Astrocyte (in vitro differentiated cells and primary cell): ENCODE measurements at regions not wholly inside any gene's neighbourhood (a gene's known extent, or its start where the extent isn't known, plus 50 kb on each side); places are given as distances from the start of the nearest gene placed in this dataset.

Source experiments
- DNase-seq: peaks from one replicate; pipeline ENCODE4 v3.0.0-alpha.2; 2010; ENCODE audit warnings: low read depth
- FAIRE-seq: peaks from 2 replicates; lab custom pipeline; 2011; peaks lifted over from hg19 to GRCh38; lab: Jason Lieb, UNC
- H2AFZ ChIP-seq: 2 replicates; pipeline ENCODE4 v1.6.0; 2012; ENCODE audit warnings: low read depth, low read length, inconsistent platforms
- H3K27ac ChIP-seq: 2 replicates; pipeline ENCODE4 v1.5.1; 2011; ENCODE audit warnings: low read depth, low read length, inconsistent platforms
- H3K27me3 ChIP-seq: 2 replicates; pipeline ENCODE4 v1.6.0; 2011; ENCODE audit warnings: low read length, inconsistent platforms; ENCODE audit not compliant: insufficient read depth
- H3K36me3 ChIP-seq: 2 replicates; pipeline ENCODE4 v1.5.1; 2011; ENCODE audit warnings: low read length, inconsistent platforms; ENCODE audit not compliant: insufficient read depth
- H3K4me1 ChIP-seq: 2 replicates; pipeline ENCODE4 v1.5.1; 2011; ENCODE audit warnings: low read length, inconsistent platforms; ENCODE audit not compliant: insufficient read depth
- H3K4me2 ChIP-seq: 2 replicates; pipeline ENCODE4 v1.6.0; 2012; ENCODE audit warnings: low read length, inconsistent platforms
- H3K4me3 ChIP-seq: 2 replicates; pipeline ENCODE4 v1.5.1; 2011; ENCODE audit warnings: low read depth, mild to moderate bottlenecking, low read length, inconsistent platforms; ENCODE audit not compliant: insufficient read depth
- H3K79me2 ChIP-seq: 2 replicates; pipeline ENCODE4 v1.6.0; 2012; ENCODE audit warnings: mild to moderate bottlenecking, low read length, inconsistent platforms; ENCODE audit not compliant: insufficient read depth
- H3K9ac ChIP-seq: 2 replicates; pipeline ENCODE4 v1.6.0; 2012; ENCODE audit warnings: mild to moderate bottlenecking, low read length, inconsistent platforms
- H3K9me3 ChIP-seq: 2 replicates; pipeline ENCODE4 v1.5.1; 2012; ENCODE audit warnings: low read depth, mild to moderate bottlenecking, low read length, inconsistent platforms; ENCODE audit not compliant: insufficient read depth
- H4K20me1 ChIP-seq: 2 replicates; pipeline ENCODE4 v1.6.0; 2012; ENCODE audit warnings: low read length, inconsistent platforms; ENCODE audit not compliant: insufficient read depth
- H3K27ac Mint-ChIP-seq: one replicate; pipeline ENCODE4 v1.8.0; 2021; ENCODE audit warnings: mild to moderate bottlenecking, mixed read lengths; ENCODE audit not compliant: unreplicated experiment
- H3K27me3 Mint-ChIP-seq: one replicate; pipeline ENCODE4 v1.8.0; 2021; ENCODE audit warnings: low read depth, mixed read lengths; ENCODE audit not compliant: unreplicated experiment
- H3K36me3 Mint-ChIP-seq: one replicate; pipeline ENCODE4 v1.8.0; 2021; ENCODE audit warnings: low read depth, mixed read lengths; ENCODE audit not compliant: unreplicated experiment
- H3K4me1 Mint-ChIP-seq: one replicate; pipeline ENCODE4 v1.8.0; 2021; ENCODE audit warnings: low read depth, mixed read lengths; ENCODE audit not compliant: unreplicated experiment
- H3K4me3 Mint-ChIP-seq: one replicate; pipeline ENCODE4 v1.8.0; 2021; ENCODE audit warnings: mild to moderate bottlenecking, moderate library complexity, mixed read lengths; ENCODE audit not compliant: unreplicated experiment
- H3K9me3 Mint-ChIP-seq: one replicate; pipeline ENCODE4 v1.8.0; 2021; ENCODE audit warnings: mild to moderate bottlenecking, mixed read lengths; ENCODE audit not compliant: unreplicated experiment
- EZH2 ChIP-seq: IDR thresholded peaks from 2 replicates; pipeline ENCODE4 v1.6.1; 2012; ENCODE audit warnings: mild to moderate bottlenecking, low read length, inconsistent platforms; ENCODE audit not compliant: insufficient read depth
- TF ChIP-seq, protein P1 (sequence below): IDR thresholded peaks from 2 replicates; pipeline ENCODE4 v1.5.1; 2011; ENCODE audit warnings: low read depth, mild to moderate bottlenecking, inconsistent platforms, low read length, moderate library complexity; ENCODE audit not compliant: insufficient read depth

DNA sequence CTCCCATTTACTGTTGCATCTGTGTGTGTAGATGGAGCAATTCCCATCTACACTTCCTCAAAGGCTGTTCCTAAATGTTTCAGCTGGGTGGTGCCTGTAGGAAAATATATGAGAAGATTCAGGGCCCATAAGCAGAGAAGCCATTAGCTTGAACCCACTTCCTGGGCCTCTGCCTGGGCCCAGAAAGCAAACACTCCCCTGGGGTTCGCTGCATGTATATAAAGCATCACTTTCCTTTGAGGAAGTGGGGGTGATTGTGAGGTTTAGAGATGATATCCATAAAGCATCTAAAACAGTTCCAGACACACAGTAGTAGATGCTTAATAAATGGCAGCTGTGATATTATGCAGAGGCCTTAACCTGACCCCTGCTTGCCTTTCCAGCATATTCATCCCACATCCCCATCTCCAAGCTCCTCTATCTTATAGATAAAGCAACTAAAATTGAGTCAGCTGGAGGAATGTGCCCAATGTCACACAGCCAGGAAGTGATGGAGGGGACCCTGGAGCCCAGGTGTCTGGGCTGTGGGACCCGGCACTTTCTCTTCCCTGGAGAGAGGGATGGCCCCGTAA is 280.0 kb upstream of the CRY1 start:
- H3K4me2 ChIP-seq: no peak overlapping the region
- no peaks in the 10 kb centered on the region for H3K9me3 ChIP-seq
- H3K36me3 ChIP-seq: no peaks in the 10 kb centered on the region
- H2AFZ ChIP-seq: no peak overlapping the region
- Mint-ChIP-seq H3K27ac (peak overlapping the region; percentile 73), H3K9me3 (peaks cover 2% of the 10 kb centered on the region), H3K27me3 (peaks cover 8% of the 10 kb centered on the region), H3K4me3 (no peak overlapping the region), H3K4me1 (no peaks in the 10 kb centered on the region), H3K36me3 (no peaks in the 10 kb centered on the region)
- no peak overlapping the region for H3K27ac ChIP-seq
- no peak for FAIRE-seq
- H3K4me3 ChIP-seq: no peak overlapping the region
- no peaks in the 10 kb centered on the region for H3K79me2 ChIP-seq
- no peak for DNase-seq
- TF ChIP-seq EZH2: no peak
- TF ChIP-seq, protein P1, sequence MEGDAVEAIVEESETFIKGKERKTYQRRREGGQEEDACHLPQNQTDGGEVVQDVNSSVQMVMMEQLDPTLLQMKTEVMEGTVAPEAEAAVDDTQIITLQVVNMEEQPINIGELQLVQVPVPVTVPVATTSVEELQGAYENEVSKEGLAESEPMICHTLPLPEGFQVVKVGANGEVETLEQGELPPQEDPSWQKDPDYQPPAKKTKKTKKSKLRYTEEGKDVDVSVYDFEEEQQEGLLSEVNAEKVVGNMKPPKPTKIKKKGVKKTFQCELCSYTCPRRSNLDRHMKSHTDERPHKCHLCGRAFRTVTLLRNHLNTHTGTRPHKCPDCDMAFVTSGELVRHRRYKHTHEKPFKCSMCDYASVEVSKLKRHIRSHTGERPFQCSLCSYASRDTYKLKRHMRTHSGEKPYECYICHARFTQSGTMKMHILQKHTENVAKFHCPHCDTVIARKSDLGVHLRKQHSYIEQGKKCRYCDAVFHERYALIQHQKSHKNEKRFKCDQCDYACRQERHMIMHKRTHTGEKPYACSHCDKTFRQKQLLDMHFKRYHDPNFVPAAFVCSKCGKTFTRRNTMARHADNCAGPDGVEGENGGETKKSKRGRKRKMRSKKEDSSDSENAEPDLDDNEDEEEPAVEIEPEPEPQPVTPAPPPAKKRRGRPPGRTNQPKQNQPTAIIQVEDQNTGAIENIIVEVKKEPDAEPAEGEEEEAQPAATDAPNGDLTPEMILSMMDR: no peak
- H3K4me1 ChIP-seq: peaks cover 11% of the 10 kb centered on the region
- no peaks in the 10 kb centered on the region for H3K27me3 ChIP-seq
- H3K9ac ChIP-seq: no peak overlapping the region
- H4K20me1 ChIP-seq: peaks cover 3% of the 10 kb centered on the region

DNA sequence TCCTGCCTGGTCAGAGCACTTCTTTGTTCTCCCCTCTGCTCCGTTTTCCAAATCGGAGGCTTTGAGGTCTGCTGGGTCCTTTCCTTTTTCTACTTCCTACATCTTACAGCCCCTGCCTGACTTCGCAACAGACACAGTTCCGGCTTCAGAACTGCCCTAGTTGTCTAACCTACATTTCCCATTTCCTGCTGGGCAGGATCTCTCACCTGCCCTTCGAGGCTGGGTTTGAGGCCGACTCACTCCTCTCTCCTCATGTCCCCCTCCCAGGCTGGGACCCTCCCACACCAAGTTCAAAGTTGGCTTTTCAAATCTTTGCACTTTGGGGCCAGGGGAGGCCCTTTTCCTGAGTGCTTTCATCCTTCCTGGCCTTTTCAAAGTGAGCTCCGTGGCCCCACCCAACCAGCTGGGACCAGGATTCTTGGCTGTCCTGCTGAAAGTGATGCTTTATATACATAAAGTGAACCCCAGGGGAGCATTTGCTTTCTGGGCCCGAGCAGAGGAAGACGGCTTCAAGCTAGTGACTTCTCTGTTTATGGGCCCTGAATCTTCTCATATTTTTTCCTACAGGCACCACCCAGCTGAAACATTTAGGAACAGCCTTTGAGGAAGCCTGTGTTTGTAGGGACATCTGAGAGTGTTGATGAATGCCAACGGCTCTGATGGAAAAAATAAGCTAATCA is 281.0 kb upstream of the CRY1 start:
- H3K9me3 Mint-ChIP-seq: peaks cover 2% of the 10 kb centered on the region
- H3K79me2 ChIP-seq: no peaks in the 10 kb centered on the region
- no peaks in the 10 kb centered on the region for H3K36me3 Mint-ChIP-seq
- no peak for TF ChIP-seq EZH2
- TF ChIP-seq, protein P1: no peak
- H3K27ac ChIP-seq: no peak overlapping the region
- no peak overlapping the region for H3K4me3 ChIP-seq
- H3K4me1 ChIP-seq: peaks cover 11% of the 10 kb centered on the region
- peaks cover 5% of the 10 kb centered on the region for H3K27me3 Mint-ChIP-seq
- H3K4me1 Mint-ChIP-seq: peaks cover under 1% of the 10 kb centered on the region
- no peaks in the 10 kb centered on the region for H3K27me3 ChIP-seq
- H3K9ac ChIP-seq: no peak overlapping the region
- H3K36me3 ChIP-seq: no peaks in the 10 kb centered on the region
- DNase-seq (no peak), FAIRE-seq (no peak)
- no peak overlapping the region for H3K4me2 ChIP-seq
- no peak overlapping the region for H3K4me3 Mint-ChIP-seq
- H4K20me1 ChIP-seq: peaks cover 3% of the 10 kb centered on the region
- no peaks in the 10 kb centered on the region for H3K9me3 ChIP-seq
- no peak overlapping the region for H2AFZ ChIP-seq
- no peak overlapping the region for H3K27ac Mint-ChIP-seq

GRCh38 chr12:107375231-107375630 is 281.9 kb upstream of the CRY1 start:
- TF ChIP-seq EZH2: no peak
- TF ChIP-seq, protein P1: no peak
- Histone ChIP-seq H3K27ac (no peak overlapping the region), H3K9ac (no peak overlapping the region), H3K9me3 (no peaks in the 10 kb centered on the region), H3K4me3 (no peak overlapping the region), H3K4me1 (peaks cover 20% of the 10 kb centered on the region), H4K20me1 (peaks cover 3% of the 10 kb centered on the region), H2AFZ (no peak overlapping the region), H3K4me2 (no peak overlapping the region), H3K36me3 (no peaks in the 10 kb centered on the region), H3K27me3 (no peaks in the 10 kb centered on the region), H3K79me2 (no peaks in the 10 kb centered on the region)
- no peak for FAIRE-seq
- H3K36me3 Mint-ChIP-seq: no peaks in the 10 kb centered on the region
- no peak for DNase-seq
- no peak overlapping the region for H3K27ac Mint-ChIP-seq
- H3K27me3 Mint-ChIP-seq: peaks cover 2% of the 10 kb centered on the region
- H3K9me3 Mint-ChIP-seq: peaks cover 2% of the 10 kb centered on the region
- no peak overlapping the region for H3K4me3 Mint-ChIP-seq
- H3K4me1 Mint-ChIP-seq: peaks cover 10% of the 10 kb centered on the region
